AG09319 (cell line): ENCODE measurements at regions not wholly inside any gene's neighbourhood (a gene's known extent, or its start where the extent isn't known, plus 50 kb on each side); places are given as distances from the start of the nearest gene placed in this dataset.

Experiments used
- DNase-seq: peaks from one replicate; pipeline ENCODE4 v3.0.0-alpha.2; 2010; ENCODE audit warnings: low read depth; ENCODE audit errors: extremely low read depth
- TF ChIP-seq, protein P1 (sequence below): IDR thresholded peaks from 2 replicates; pipeline ENCODE4 v1.5.1; 2011; ENCODE audit warnings: low read depth, mild to moderate bottlenecking, inconsistent platforms, low read length, moderate library complexity

DNA sequence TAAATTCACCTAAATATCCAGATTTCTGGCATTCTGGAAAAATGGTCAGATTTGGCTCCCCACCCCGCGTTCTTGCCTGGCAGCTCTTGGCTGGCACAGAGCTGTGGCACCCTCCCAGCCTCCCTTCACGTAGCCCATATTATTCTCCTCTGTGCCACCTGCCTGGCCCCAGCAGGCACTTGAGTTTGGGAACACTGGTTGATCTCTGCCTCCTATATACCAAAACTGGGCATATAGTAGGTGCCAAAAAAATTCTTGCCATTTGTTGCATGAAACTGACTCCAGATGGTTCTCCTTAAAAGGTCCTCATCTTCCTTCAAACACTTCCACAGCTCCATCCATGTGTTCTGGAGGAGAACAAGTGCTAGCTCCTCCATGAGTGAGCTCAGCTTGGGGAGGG, 167.0 kb downstream of the RPS24 start:
- TF ChIP-seq, protein P1, sequence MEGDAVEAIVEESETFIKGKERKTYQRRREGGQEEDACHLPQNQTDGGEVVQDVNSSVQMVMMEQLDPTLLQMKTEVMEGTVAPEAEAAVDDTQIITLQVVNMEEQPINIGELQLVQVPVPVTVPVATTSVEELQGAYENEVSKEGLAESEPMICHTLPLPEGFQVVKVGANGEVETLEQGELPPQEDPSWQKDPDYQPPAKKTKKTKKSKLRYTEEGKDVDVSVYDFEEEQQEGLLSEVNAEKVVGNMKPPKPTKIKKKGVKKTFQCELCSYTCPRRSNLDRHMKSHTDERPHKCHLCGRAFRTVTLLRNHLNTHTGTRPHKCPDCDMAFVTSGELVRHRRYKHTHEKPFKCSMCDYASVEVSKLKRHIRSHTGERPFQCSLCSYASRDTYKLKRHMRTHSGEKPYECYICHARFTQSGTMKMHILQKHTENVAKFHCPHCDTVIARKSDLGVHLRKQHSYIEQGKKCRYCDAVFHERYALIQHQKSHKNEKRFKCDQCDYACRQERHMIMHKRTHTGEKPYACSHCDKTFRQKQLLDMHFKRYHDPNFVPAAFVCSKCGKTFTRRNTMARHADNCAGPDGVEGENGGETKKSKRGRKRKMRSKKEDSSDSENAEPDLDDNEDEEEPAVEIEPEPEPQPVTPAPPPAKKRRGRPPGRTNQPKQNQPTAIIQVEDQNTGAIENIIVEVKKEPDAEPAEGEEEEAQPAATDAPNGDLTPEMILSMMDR: no peak
- no peak for DNase-seq

DNA sequence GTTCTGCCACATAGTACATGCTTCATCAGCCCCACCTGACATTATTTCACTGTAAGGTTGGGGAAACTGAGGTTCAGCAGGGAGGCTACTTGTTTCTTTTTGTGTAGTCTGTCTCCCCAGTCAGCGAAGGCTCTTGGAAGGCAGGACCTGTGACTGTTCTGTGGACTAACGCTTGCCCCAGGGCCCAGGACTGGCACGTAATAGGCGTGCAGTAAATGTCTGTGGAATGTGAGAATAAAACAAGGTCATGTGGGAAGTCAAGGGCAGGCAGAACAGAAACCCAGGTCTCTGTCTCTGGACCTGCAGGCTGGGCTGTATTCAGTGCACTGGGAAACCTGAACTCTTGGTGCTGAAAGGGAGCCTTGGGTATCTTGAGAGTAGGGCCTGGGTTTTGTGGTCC, 168.7 kb downstream of the RPS24 start:
- no peak for DNase-seq
- TF ChIP-seq, protein P1: no peak

DNA sequence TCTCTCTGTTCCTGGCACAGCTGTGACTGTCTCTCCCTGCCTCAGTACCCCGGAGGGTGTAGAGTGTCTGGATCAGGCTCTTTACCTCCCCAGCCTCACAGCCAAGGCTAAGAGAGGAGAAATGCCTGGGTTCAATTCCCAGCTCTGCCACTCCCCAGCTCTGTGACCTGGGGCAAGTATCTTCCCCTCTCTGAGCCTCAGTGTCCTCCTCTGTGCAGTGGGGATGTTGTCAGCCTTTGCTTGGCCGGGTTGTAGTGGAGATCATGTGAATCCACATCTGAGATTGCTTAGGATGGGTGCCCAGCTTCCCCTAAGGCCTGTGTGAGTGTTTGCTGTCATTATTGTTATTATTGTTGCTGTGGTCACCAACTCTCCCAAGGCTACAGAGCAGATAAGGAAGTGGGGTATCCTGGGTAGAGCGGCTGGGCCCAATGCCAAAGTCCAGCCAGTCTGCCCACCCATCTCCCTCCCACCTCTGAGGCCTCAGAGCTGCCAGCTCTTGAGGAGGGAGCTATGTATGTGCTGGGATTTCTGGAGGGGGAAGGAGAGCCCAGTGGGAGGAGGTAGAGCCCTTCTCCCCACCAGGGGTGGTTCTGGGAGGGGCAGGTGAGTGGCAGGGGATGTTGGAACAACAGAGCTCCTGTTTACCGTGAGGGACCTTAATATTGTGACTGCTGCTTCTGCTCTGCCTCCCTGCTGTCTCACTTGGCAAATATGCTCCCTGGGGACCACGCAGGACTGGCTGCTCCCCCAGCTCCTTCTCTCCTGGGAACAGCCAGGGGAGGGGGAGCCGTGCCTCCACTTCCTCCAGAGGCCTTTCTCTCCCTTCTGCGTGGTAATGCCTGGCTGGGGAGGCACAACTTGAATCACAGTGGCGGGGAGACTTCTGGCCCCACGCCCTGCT, 170.5 kb downstream of the RPS24 start:
- TF ChIP-seq, protein P1: no peak
- no peak for DNase-seq

DNA sequence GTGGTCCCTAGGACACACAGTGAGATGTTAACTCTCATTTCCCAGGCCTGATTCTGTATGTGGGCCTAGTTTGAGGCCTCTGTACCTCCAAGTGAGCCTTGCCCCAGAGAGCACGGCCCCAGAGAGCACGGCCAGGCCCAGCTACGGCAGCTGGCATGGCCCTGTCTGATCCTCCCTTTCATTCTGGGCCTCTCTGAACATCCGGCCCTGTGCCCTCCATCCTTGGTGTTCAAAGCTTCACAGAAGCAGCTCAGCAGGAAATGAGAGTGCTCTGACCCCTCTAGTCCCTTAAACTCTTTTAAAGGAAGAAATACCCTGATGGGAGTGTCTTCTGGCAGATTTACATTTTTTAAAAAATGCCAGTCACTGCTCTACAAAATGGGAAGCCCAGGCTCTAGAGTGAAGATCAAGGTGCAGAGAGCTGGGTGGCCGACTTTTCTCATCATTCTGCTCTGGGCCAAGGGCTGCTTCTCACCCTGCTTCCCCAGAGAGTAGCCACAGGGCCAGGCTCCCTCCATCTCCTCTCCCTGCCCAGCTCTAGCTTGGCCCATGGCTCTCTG, 171.9 kb downstream of the RPS24 start:
- TF ChIP-seq, protein P1: no peak
- DNase-seq: no peak

DNA sequence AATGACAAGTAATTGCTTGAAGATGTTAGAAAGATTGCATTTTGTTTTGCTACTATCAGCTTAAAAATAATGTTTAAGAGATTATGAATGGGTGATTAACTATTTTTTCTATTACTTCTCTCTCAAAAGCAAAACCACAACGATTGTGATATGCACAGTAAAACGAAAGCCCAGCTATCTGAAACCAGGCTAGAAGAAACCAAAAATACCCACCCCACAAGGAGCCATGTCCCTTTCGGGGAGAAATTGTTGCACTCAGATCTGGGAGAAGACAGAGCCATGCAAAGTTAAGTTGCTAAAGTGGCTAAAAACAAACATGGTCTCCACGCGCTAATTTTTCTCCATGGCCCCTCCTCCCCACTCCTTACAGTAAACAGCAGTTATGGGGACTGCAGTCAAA, 173.6 kb downstream of the RPS24 start:
- TF ChIP-seq, protein P1: no peak
- DNase-seq: no peak

DNA sequence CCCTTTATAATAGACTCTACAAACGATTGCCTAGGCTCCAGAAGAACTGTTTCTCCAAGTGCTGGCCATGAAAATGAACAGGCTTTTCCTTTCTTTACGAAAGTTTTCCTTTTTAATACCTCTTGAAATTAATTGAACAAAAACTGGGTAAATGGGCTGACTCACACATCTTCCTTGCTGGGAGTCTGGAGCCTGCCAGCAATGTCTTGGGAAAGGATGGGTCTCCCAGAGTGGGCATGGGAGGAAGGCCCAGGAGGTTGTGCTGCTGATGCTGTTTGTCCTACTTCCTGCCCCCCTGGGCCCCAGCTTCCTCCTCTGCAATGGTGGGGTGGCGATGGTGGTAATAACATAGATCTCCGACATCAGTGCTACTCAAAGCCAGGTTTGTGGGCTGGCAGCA, 174.1 kb downstream of the RPS24 start:
- DNase-seq: no peak
- TF ChIP-seq, protein P1: no peak

DNA sequence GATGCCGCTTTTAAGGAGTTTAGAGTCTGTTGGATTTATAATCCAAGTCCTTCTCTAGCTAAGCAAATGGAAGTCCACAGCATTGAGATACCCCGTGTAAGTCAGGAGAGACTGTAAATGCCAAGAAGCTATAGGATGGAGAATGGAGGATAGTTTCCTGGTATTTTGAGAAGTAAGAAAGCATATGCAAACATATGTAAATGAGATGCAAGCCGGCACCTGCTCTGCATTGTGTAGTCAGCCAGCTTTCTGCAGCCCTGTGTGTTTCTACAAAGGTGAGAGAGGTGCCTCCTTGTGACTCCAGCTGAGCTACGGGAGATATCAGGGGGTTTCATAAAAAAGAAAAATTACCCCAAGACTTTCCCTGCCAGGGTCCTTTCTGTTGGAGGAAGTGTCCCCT, 176.3 kb downstream of the RPS24 start:
- no peak for DNase-seq
- TF ChIP-seq, protein P1: no peak
